Esophagus squamous epithelium (tissue), 4 donors: ENCODE measurements at regions not wholly inside any gene's neighbourhood (a gene's known extent, or its start where the extent isn't known, plus 50 kb on each side); places are given as distances from the start of the nearest gene placed in this dataset.

Source experiments
- POLR2A ChIP-seq, 4 donors: fragments of 450-650 bp; IDR thresholded peaks; one replicate each; pipeline ENCODE4 v1.6.1; 2017; ENCODE audit warnings: antibody characterized with exemption in 4 of 4, mild to moderate bottlenecking in 4 of 4, moderate library complexity in 3 of 4
- TF ChIP-seq, protein P1 (sequence below), 6 experiments: fragments of 450-650 bp in 4 of 6; fragments of 200-600 bp in 2 of 6; sonication (generic) in 2 of 6; IDR thresholded peaks; one replicate each; pipeline ENCODE4 v1.5.1; 2016 to 2019; ENCODE audit warnings: antibody characterized with exemption in 6 of 6, mild to moderate bottlenecking in 4 of 6, moderate library complexity in 4 of 6

DNA sequence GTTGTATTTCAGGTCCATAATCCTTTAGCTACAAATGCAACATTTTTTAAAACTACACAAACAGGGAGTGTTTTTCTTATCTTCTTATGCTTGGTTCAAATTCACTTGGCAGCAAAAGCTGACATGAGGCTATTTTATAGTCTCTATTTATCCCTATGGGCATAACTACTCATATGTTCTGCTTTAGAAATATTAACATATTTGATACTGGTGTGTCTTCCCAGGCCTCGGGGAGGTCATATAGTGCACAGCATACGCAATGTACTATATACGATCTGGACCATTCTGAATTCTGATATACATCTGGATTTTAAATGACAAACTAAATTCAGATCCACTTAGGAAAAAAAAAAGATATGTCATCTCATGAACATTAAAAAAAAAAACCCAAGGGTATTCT lies 69.2 kb downstream of the TFAP2C start:
- no peak for TF ChIP-seq POLR2A (IDR thresholded peaks at IDR 0.05)
- TF ChIP-seq, protein P1, sequence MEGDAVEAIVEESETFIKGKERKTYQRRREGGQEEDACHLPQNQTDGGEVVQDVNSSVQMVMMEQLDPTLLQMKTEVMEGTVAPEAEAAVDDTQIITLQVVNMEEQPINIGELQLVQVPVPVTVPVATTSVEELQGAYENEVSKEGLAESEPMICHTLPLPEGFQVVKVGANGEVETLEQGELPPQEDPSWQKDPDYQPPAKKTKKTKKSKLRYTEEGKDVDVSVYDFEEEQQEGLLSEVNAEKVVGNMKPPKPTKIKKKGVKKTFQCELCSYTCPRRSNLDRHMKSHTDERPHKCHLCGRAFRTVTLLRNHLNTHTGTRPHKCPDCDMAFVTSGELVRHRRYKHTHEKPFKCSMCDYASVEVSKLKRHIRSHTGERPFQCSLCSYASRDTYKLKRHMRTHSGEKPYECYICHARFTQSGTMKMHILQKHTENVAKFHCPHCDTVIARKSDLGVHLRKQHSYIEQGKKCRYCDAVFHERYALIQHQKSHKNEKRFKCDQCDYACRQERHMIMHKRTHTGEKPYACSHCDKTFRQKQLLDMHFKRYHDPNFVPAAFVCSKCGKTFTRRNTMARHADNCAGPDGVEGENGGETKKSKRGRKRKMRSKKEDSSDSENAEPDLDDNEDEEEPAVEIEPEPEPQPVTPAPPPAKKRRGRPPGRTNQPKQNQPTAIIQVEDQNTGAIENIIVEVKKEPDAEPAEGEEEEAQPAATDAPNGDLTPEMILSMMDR (IDR thresholded peaks at IDR 0.05) = no peak
